Left renal cortex interstitium (tissue), 4 donors: ENCODE measurements at regions not wholly inside any gene's neighbourhood (a gene's known extent, or its start where the extent isn't known, plus 50 kb on each side); places are given as distances from the start of the nearest gene placed in this dataset.

Source experiments
- DNase-seq, 4 donors: peaks; one replicate each; pipeline ENCODE4 v3.0.0-alpha.2; 2013; ENCODE audit warnings: low read depth in 4 of 4, low spot score in 2 of 4, missing footprints in 1 of 4

- no peak for DNase-seq
These were observed 59.9 kb downstream of the BMP4 start for GRCh38 chr14:53896726-53897125.

DNA sequence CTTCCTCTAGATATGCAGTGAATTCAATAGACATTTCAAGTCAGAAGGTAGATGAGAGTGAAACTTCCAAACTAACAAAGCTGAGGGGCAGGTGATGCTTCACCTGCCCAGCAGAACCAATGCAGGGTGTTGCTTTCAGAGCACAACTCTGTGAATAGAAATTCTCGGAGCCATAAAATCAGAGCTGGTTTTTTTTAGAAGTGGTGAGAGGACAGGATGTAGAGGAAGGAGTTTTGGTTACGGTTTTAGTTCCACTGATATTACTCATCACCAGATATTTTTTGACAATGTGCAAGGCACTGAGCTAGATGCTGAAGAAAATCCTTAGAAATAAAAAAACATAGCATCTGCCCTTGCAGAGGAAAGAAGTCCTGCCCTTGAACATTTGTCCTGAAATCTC is 62.2 kb downstream of the BMP4 start:
- DNase-seq, result no peak

DNA sequence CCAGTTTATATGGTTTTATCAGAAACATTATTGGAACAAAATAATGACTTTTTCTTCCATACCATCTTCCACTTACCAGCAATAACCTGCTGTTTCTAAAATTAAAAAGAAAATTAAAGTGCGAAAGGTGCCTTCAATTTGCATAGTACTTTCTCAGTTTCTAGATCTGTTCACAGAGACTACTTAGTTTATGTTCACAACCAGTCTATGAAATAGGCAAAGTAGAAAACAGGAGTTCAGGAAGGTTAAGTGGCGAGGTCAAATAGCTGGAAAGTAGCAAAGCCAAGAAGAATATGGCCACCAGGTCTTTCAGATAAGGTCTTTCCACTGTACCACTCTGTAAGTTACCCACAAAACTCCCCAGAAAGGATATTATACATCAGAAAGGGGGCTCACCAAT is 63.3 kb downstream of the BMP4 start:
- no peak for DNase-seq

- DNase-seq, result no peak
These were observed 66.0 kb downstream of the BMP4 start for GRCh38 chr14:53890611-53891101.

DNA sequence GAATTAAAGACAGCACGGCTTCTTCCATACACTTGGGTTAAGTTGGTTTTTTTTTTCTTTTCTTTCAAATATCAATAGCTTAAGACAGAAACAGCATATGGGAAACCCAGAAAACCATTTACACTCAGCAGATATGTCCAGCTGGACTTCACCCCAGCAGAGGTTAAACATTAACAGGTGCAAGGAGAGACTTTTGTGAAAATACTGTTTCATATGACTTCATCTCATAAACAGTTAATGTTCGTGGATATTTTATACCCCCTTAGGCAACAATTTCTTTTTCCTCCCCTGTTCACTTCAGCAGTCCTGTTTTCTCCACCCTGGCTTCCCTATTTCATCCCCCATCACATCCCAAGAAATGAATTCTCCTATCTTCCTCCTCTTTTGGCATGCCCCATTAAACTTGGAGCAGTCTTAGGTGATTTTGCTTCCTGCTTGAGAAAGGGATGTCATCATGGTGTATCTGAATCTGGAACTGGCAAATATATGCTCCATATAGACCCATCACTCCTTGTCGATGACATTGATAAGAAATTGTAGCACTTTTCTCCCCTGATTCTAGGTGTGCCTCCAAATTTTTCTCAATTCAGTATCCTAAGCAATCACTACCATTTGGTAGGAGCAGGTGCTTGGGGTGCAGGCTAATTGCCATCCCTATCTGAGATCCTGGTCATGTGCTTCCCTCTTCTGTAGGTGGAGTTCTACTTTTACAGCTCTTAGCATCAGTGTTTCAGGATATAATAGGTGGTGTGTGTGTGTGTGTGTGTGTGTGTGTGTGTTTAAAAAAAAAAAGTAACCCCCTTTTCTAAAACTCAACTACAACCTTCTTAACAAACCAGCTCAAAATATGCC is 67.9 kb downstream of the BMP4 start:
- DNase-seq, result no peak

DNA sequence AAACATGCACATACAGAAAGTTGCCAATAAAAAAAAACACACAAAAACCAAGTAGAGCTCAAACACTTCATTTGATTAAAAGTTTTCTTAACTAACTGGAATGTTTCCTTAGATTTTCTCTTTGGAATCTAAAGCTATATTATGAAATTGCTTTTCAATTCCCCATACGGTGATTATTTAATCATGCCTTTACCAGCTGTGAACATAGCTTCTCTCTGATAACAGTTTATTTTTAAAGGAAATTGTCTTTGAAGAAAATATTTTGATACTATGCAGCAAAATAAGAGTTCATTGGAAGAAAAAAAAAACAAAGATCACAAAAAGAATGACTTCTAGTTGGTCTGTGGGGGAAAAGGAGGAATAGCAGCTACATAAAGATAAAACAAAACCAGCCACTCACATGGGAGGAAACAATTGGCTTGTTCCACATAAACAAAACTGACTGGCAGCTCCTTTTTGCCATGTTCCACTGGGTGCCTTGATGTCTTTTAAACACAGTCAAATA is 71.4 kb downstream of the BMP4 start:
- DNase-seq, result no peak

DNA sequence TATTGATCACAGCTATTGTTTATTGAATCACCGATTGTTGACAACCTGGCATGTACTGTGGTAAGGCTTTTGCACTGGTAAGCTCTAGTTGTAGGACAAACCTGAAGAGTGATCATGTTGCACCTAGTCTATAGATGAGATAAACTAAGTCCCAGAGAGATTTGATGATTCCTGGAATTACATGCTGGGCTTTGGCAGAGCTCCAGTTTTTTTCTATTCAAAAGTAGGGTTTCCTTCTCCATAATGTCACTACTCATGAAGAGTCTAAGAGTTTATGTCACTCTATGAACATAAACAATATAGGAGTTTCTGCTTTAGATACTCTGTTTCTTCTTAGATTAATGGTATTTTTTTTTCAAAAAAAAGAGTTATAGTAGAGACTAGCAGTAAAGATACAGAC is 72.0 kb downstream of the BMP4 start:
- no peak for DNase-seq

- no peak for DNase-seq
These were observed 72.9 kb downstream of the BMP4 start for GRCh38 chr14:53883739-53884138.

DNA sequence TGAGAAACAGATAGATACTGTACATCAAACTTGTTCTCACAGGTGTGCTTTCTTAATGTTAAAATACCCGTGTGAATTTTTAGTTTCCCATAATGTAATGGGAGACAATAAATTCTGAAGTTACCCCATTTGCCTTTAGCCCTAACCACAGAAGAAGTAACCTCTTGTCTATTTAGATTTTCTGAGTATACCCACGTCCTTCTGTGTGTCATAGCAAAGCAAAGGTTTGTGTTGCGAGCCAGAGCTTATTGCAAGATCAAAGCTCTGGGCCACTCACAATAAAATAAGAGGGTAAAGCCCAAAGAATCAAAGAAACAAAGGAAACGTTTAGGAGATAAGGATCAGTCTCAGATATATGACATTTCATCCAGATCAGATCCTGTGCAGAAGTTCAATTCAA is 73.9 kb downstream of the BMP4 start:
- no peak for DNase-seq

DNA sequence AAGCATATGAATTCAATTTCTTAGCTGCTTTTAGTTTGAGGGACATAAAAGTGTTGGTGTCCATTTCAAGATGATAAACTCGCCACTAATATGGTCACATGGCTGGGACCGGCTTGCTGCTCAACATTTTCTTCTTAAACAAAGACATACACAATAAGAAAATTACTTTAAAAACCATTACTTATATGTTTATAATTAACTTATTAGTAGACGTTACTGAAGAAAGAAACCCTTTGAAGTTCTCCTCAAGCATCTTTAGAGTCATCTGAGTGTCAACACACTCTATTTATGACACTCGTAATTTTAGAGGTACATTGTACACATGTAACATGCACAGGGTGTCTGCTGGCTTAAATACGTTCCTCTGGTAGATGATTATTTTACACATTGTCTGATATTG is 74.7 kb downstream of the BMP4 start:
- DNase-seq, result no peak

DNA sequence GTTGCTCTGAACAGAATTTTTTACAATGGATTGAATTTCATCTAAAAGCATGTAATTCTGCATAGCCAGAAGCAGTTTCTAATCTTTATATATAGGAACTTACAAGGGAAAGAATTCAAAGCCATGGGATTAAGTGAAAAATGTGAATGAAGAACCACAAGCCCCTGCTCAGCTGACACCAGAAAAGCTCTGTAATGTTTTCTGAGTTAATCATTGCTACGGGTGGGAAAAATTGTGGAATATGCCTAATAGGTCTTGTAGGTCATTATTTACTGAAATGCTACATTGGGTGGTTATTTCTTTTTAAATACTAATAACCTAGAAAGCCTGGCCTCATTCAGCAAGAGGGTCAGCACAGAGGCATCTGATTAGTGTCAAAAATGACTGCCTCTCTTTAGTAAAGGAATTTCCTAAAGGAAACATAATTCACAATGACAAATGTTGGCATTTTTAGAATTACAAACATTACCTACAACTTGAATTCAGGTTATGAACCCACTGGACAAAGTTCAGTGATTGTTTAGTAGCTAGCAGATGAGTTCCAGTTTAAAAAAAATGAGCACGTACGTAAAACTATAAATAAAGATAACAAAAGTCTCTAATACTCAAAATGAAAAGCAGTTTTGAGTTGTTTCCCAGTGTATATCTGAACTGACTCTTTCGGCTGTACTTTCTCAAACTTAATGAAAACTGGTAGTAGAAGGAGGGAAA is 75.3 kb downstream of the BMP4 start:
- no peak for DNase-seq

GRCh38 chr14:53880761-53881160 is 75.9 kb downstream of the BMP4 start:
- DNase-seq, result no peak

- DNase-seq, result no peak
These were observed 76.9 kb downstream of the BMP4 start for GRCh38 chr14:53879747-53880146.

- no peak for DNase-seq
These were observed 77.5 kb downstream of the BMP4 start for GRCh38 chr14:53879022-53879686.

DNA sequence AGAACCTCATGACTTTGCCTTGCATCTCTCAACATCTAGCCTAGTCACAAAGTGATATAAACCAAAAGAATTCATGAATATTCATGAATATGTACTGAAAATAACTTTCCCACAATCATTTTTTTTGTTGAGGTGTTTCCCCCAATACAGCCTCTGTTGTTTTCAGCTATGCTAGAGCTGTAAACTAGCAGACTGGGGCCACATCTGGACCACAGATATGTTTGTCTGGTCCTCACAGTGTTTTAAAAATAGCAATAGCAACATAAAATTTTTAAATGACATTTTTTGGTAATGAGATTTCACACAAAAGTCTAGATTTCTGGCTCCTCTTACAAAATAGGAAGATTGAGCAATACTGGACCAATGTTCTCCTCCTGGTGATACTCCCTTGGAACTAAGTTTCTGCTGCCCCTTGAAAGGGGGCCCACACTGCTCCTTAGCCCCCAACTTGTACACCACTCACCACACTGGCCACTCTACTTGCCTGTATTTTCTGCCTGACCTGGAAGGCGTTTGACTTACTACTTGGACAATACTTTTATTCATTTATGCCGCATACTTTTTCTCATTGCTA is 81.2 kb downstream of the BMP4 start:
- DNase-seq, result no peak

DNA sequence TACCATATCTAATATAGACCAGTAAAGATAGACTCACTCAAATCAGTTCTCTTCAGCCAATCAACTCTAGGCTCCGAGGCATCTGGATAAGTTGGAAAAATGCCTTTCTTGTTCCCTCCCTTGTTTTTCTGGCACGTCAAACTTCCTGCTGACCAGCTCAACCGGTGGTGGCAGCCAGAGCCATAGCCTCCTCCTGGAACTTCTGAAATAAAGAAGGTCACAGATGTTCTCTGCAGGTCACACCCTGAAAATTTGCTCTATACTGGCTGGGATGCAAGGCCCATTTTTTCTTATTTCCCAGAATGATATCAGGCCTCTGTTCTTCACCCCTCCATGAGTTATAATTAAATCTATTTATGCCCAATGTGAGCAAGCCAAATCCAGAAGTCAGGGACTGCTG is 81.9 kb downstream of the BMP4 start:
- no peak for DNase-seq

GRCh38 chr14:53872681-53873089 is 83.9 kb downstream of the BMP4 start:
- no peak for DNase-seq

DNA sequence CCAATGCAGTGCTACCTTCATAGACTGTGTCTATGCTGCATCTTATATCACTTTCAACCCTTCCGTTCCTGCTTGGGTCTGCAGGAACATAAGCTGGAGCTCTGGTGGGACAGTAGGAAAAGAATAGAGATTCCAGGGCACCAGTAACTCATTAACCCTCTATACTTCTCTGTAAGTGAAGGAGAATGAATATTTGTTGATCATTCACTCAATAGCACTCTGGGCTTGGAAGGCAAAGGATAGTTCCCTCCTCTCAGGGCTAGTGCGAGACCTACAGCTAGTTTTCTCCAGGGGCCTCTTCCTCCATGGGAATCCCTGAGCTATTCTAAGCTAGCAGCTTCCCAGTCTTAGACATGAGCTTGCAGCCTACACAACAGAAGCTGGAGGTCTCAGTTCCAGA is 84.7 kb downstream of the BMP4 start:
- DNase-seq, result no peak

- DNase-seq, result no peak
These were observed 85.6 kb downstream of the BMP4 start for GRCh38 chr14:53871011-53871410.

GRCh38 chr14:53865711-53866110 is 90.9 kb downstream of the BMP4 start:
- no peak for DNase-seq

GRCh38 chr14:53861781-53862180 is 94.8 kb downstream of the BMP4 start:
- no peak for DNase-seq
